K562 (cell line): ENCODE measurements at regions not wholly inside any gene's neighbourhood (a gene's known extent, or its start where the extent isn't known, plus 50 kb on each side); places are given as distances from the start of the nearest gene placed in this dataset.

Experiments used
- C11orf30 ChIP-seq: fragments of 450-650 bp; IDR thresholded peaks from 2 replicates; pipeline ENCODE4 v1.6.1; 2016; ENCODE audit warnings: low read depth, mild to moderate bottlenecking
- CBX3 ChIP-seq, 2 experiments: IDR thresholded peaks; 1 replicate in 1 of 2; 2 replicates in 1 of 2; pipeline ENCODE4 v1.6.1; 2012; ENCODE audit warnings: inconsistent platforms in 2 of 2, low read length in 2 of 2, borderline replicate concordance in 1 of 2, control low read depth in 1 of 2
- FIP1L1 ChIP-seq: fragments of 200-400 bp; formaldehyde crosslinking; IDR thresholded peaks from 2 replicates; pipeline ENCODE4 v1.6.1; 2018; ENCODE audit warnings: mild to moderate bottlenecking, low read depth, low read length; ENCODE audit not compliant: poor library complexity, severe bottlenecking
- HMG20B ChIP-seq: fragments of 250-450 bp; sonication (Bioruptor Pico); IDR thresholded peaks from 2 replicates; pipeline ENCODE4 v1.5.0; 2021; ENCODE audit warnings: mild to moderate bottlenecking
- MAFF ChIP-seq: IDR thresholded peaks from 2 replicates; pipeline ENCODE4 v1.6.1; 2012; ENCODE audit warnings: low read length, improper control_type of control experiment
- NCOR1 ChIP-seq: fragments of 450-650 bp; IDR thresholded peaks from 2 replicates; pipeline ENCODE4 v1.6.1; 2016; ENCODE audit warnings: mild to moderate bottlenecking, moderate library complexity
- RAD21 ChIP-seq, 2 experiments: fragments of 250-450 bp in 1 of 2; fragments of 450-650 bp in 1 of 2; sonication (Bioruptor Pico) in 1 of 2; formaldehyde crosslinking in 1 of 2; IDR thresholded peaks in 1 of 2; conservative IDR thresholded peaks in 1 of 2; 2 replicates each; pipeline versions ENCODE4 v1.4.0 to v1.8.0; 2020 to 2022; ENCODE audit warnings: mild to moderate bottlenecking in 2 of 2, moderate library complexity in 1 of 2
- SMC3 ChIP-seq: conservative IDR thresholded peaks from 2 replicates; pipeline ENCODE4 v1.6.1; 2011; ENCODE audit warnings: low read depth, low read length, improper control_type of control experiment; ENCODE audit not compliant: insufficient read depth
- SPI1 ChIP-seq: IDR thresholded peaks from 2 replicates; pipeline ENCODE4 v1.6.1; 2011; ENCODE audit warnings: low read depth, low read length, control low read depth, borderline replicate concordance
- TCF3 ChIP-seq: sonication (generic); formaldehyde crosslinking; IDR thresholded peaks from 2 replicates; pipeline ENCODE4 v1.4.0; 2020; ENCODE audit warnings: mild to moderate bottlenecking, missing genetic modification reagents
- TEAD1 ChIP-seq, 2 experiments: fragments of 450-650 bp in 1 of 2; sonication (generic) in 1 of 2; formaldehyde crosslinking; IDR thresholded peaks; 2 replicates each; pipeline versions ENCODE4 v1.4.0 to v1.8.0; 2020 to 2022; ENCODE audit warnings: mild to moderate bottlenecking in 2 of 2, missing genetic modification reagents in 1 of 2
- TFE3 ChIP-seq: fragments of 450-650 bp; formaldehyde crosslinking; IDR thresholded peaks from 2 replicates; pipeline ENCODE4 v1.4.0; 2020; ENCODE audit warnings: mild to moderate bottlenecking, mixed read lengths
- THAP12 ChIP-seq: fragments of 250-450 bp; sonication (Bioruptor Pico); IDR thresholded peaks from 2 replicates; pipeline ENCODE4 v1.9.0; 2021; ENCODE audit warnings: mild to moderate bottlenecking, inconsistent platforms
- USF1 ChIP-seq: sonication (generic); formaldehyde crosslinking; IDR thresholded peaks from 2 replicates; pipeline ENCODE4 v1.9.0; 2022; ENCODE audit warnings: mild to moderate bottlenecking, missing genetic modification reagents
- XRCC5 ChIP-seq: fragments of 200-400 bp; formaldehyde crosslinking; IDR thresholded peaks from 2 replicates; pipeline ENCODE4 v1.6.1; 2017; ENCODE audit warnings: low read depth, mild to moderate bottlenecking, low read length
- ZKSCAN8 ChIP-seq: fragments of 200-800 bp; sonication (Bioruptor generic); IDR thresholded peaks from 2 replicates; pipeline ENCODE4 v1.6.1; 2016; ENCODE audit warnings: missing genetic modification characterization, missing compliant biosample characterization
- TF ChIP-seq, protein P1 (sequence below): fragments of 200-400 bp; formaldehyde crosslinking; IDR thresholded peaks from 2 replicates; pipeline ENCODE4 v1.6.1; 2017; ENCODE audit warnings: mild to moderate bottlenecking, low read depth, low read length, moderate library complexity
- TF ChIP-seq, protein P2 (sequence below): fragments of 250-450 bp; sonication (Bioruptor Pico); IDR thresholded peaks from 2 replicates; pipeline ENCODE4 v1.4.0; 2020; ENCODE audit warnings: mild to moderate bottlenecking, moderate library complexity

GRCh38 chr1:36650200-36651065 lies 167.7 kb upstream of the CSF3R start (continued):
- TF ChIP-seq RAD21 (CRISPR knock-in tag; conservative IDR thresholded peaks at IDR 0.05 in 1 of 2, IDR thresholded peaks at IDR 0.05 in 1 of 2) (peak in 1 of 2 experiments; percentile 57; a peak in 2 of 4 replicates), C11orf30 (peak; percentile 84), NCOR1 (no peak), TEAD1 (CRISPR knock-in tag; IDR thresholded peaks at IDR 0.05) (no peak), XRCC5 (0 out of 2 replicates have a peak, but pooled peaks have one; percentile 13), SMC3 (peak; percentile 37; the same call in 1 of the 2 replicates), FIP1L1 (no peak), USF1 (CRISPR knock-in tag) (peak; percentile 82), THAP12 (no peak), SPI1 (0 out of 2 replicates have a peak, but pooled peaks have one; percentile 16), TCF3 (no peak), HMG20B (CRISPR knock-in tag) (no peak), TFE3 (CRISPR knock-in tag) (0 out of 2 replicates have a peak, but pooled peaks have one; percentile 6), MAFF (peak; percentile 85), CBX3 (IDR thresholded peaks at IDR 0.05; ENCODE audit: borderline replicate concordance in 1 of 2, low read length in 2 of 2) (no peak), ZKSCAN8 (CRISPR knock-in tag) (no peak)
- TF ChIP-seq, protein P1, sequence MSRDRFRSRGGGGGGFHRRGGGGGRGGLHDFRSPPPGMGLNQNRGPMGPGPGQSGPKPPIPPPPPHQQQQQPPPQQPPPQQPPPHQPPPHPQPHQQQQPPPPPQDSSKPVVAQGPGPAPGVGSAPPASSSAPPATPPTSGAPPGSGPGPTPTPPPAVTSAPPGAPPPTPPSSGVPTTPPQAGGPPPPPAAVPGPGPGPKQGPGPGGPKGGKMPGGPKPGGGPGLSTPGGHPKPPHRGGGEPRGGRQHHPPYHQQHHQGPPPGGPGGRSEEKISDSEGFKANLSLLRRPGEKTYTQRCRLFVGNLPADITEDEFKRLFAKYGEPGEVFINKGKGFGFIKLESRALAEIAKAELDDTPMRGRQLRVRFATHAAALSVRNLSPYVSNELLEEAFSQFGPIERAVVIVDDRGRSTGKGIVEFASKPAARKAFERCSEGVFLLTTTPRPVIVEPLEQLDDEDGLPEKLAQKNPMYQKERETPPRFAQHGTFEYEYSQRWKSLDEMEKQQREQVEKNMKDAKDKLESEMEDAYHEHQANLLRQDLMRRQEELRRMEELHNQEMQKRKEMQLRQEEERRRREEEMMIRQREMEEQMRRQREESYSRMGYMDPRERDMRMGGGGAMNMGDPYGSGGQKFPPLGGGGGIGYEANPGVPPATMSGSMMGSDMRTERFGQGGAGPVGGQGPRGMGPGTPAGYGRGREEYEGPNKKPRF: no peak
- TF ChIP-seq, protein P2, sequence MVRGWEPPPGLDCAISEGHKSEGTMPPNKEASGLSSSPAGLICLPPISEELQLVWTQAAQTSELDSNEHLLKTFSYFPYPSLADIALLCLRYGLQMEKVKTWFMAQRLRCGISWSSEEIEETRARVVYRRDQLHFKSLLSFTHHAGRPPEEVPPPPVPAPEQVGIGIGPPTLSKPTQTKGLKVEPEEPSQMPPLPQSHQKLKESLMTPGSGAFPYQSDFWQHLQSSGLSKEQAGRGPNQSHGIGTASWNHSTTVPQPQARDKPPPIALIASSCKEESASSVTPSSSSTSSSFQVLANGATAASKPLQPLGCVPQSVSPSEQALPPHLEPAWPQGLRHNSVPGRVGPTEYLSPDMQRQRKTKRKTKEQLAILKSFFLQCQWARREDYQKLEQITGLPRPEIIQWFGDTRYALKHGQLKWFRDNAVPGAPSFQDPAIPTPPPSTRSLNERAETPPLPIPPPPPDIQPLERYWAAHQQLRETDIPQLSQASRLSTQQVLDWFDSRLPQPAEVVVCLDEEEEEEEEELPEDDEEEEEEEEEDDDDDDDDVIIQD (CRISPR knock-in tag): no peak
